OCI-LY7 (cell line): ENCODE measurements at regions not wholly inside any gene's neighbourhood (a gene's known extent, or its start where the extent isn't known, plus 50 kb on each side); places are given as distances from the start of the nearest gene placed in this dataset.
"Not testable (repeated sequence)": the region's sequence is repeated elsewhere in the genome, so short reads cannot be mapped to it uniquely, and the experiment has no call there.

Source experiments
- BruUV-seq: library from RNA; stranded (reverse); fragments of 400-500 nt; replicated peaks from 2 replicates; lab custom pipeline; 2021; lab: Mats Ljungman, UMichigan
- CTCF ChIA-PET: fragments of 300-600 bp; sonication (Branson Sonifier 250); formaldehyde crosslinking; loops from one replicate; lab custom pipeline; 2022; ENCODE audit warnings: antibody characterized with exemption; ENCODE audit not compliant: unreplicated experiment; lab: Charles Lee
- POLR2A ChIA-PET: fragments of 300-600 bp; sonication (Branson Sonifier 250); formaldehyde crosslinking; loops from one replicate; lab custom pipeline; 2022; ENCODE audit warnings: antibody characterized with exemption; lab: Charles Lee
- DNase-seq: peaks from one replicate; pipeline ENCODE4 v3.0.0-alpha.2; 2015; ENCODE audit warnings: low spot score
- H2AFZ ChIP-seq: fragments of 200-600 bp; sonication (generic), shearing (Covaris generic); 2 replicates; pipeline ENCODE4 v1.6.1; 2014; ENCODE audit warnings: mild to moderate bottlenecking, antibody characterized with exemption, low read length, moderate library complexity
- H3K27ac ChIP-seq: fragments of 200-600 bp; sonication (generic); 2 replicates; pipeline ENCODE4 v1.5.1; 2014; ENCODE audit warnings: mixed run types, low read depth, mild to moderate bottlenecking, moderate library complexity, low read length, inconsistent platforms; ENCODE audit not compliant: poor library complexity, severe bottlenecking
- H3K36me3 ChIP-seq: fragments of 200-600 bp; sonication (generic); 2 replicates; pipeline ENCODE4 v1.6.1; 2014; ENCODE audit warnings: mild to moderate bottlenecking, antibody characterized with exemption, low read length, moderate library complexity, mixed read lengths; ENCODE audit not compliant: insufficient read depth
- H3K4me1 ChIP-seq: fragments of 200-600 bp; sonication (generic); 2 replicates; pipeline ENCODE4 v1.5.1; 2014; ENCODE audit warnings: mild to moderate bottlenecking, low read length; ENCODE audit not compliant: insufficient read depth, poor library complexity, severe bottlenecking
- H3K4me2 ChIP-seq: fragments of 200-600 bp; sonication (generic); 2 replicates; pipeline ENCODE4 v1.6.1; 2014; ENCODE audit warnings: mild to moderate bottlenecking, low read length
- H3K4me3 ChIP-seq: fragments of 200-600 bp; sonication (generic); 2 replicates; pipeline ENCODE4 v1.5.1; 2014; ENCODE audit warnings: mild to moderate bottlenecking, low read depth, low read length; ENCODE audit not compliant: poor library complexity, severe bottlenecking
- H3K79me2 ChIP-seq: fragments of 200-600 bp; sonication (generic); 2 replicates; pipeline ENCODE4 v1.6.1; 2016; ENCODE audit warnings: low read depth, mild to moderate bottlenecking, low read length, moderate library complexity, mixed read lengths; ENCODE audit not compliant: insufficient read depth
- H3K9me2 ChIP-seq: fragments of 200-600 bp; sonication (generic); 2 replicates; pipeline ENCODE4 v1.6.1; 2016; ENCODE audit warnings: mild to moderate bottlenecking, low read length, mixed read lengths; ENCODE audit not compliant: insufficient read depth
- H3K9me3 ChIP-seq: fragments of 200-600 bp; sonication (generic); 2 replicates; pipeline ENCODE4 v1.6.1; 2014; ENCODE audit warnings: mild to moderate bottlenecking, mixed run types, low read length, mixed read lengths
- H4K20me1 ChIP-seq: fragments of 200-600 bp; sonication (generic); 2 replicates; pipeline ENCODE4 v1.6.1; 2014; ENCODE audit warnings: mild to moderate bottlenecking, antibody characterized with exemption, low read length, moderate library complexity, mixed read lengths; ENCODE audit not compliant: insufficient read depth
- CTCF ChIP-seq: fragments of 200-600 bp; sonication (generic); conservative IDR thresholded peaks from 2 replicates; pipeline ENCODE4 v1.5.1; 2014; ENCODE audit warnings: mild to moderate bottlenecking, antibody characterized with exemption, low read length, moderate library complexity, mixed read lengths
- EZH2phosphoT487 ChIP-seq: fragments of 200-600 bp; sonication (generic); IDR thresholded peaks from 2 replicates; pipeline ENCODE4 v1.6.1; 2018; ENCODE audit warnings: low read depth, borderline replicate concordance, mild to moderate bottlenecking, mixed run types, antibody characterized with exemption, low read length, moderate library complexity, mixed read lengths
- intact Hi-C: fragments of 100-400 bp; cut with micrococcal nuclease; formaldehyde crosslinking; loops from one replicate; pipeline ENCODE4 v1.10.0; 2022; ENCODE audit not compliant: unreplicated experiment

GRCh38 chr7:102047-102711, 90.2 kb upstream of the FAM20C start:
- BruUV-seq = no TSS peak
- Histone ChIP-seq H3K4me2 (no peak overlapping the region), H4K20me1 (no peaks in the 10 kb centered on the region), H3K79me2 (no peaks in the 10 kb centered on the region), H3K27ac (no peak overlapping the region), H2AFZ (no peak overlapping the region), H3K4me3 (no peak overlapping the region), H3K36me3 (no peaks in the 10 kb centered on the region), H3K4me1 (no peaks in the 10 kb centered on the region), H3K9me3 (0 out of 2 replicates have a peak, but pooled peaks cover 5% of the 10 kb centered on the region), H3K9me2 (no peaks in the 10 kb centered on the region)
- no peak for TF ChIP-seq CTCF
- TF ChIP-seq EZH2phosphoT487 = no peak
- intact Hi-C loops = no loop called here
- POLR2A ChIA-PET = no interaction called here
- CTCF ChIA-PET = no interaction called here
- no peak for DNase-seq

GRCh38 chr7:102721-103120, 89.7 kb upstream of the FAM20C start:
- ChIA-PET CTCF (no interaction called here), POLR2A (no interaction called here)
- no peaks in the 10 kb centered on the region for H3K9me2 ChIP-seq
- no peaks in the 10 kb centered on the region for H4K20me1 ChIP-seq
- no peak for TF ChIP-seq CTCF
- no peak for TF ChIP-seq EZH2phosphoT487
- no TSS peak for BruUV-seq
- no peak overlapping the region for H2AFZ ChIP-seq
- intact Hi-C loops = no loop called here
- no peak overlapping the region for H3K4me2 ChIP-seq
- no peak overlapping the region for H3K4me3 ChIP-seq
- H3K36me3 ChIP-seq = no peaks in the 10 kb centered on the region
- no peaks in the 10 kb centered on the region for H3K79me2 ChIP-seq
- no peak overlapping the region for H3K27ac ChIP-seq
- no peak for DNase-seq
- 0 out of 2 replicates have a peak, but pooled peaks cover 5% of the 10 kb centered on the region for H3K9me3 ChIP-seq
- no peaks in the 10 kb centered on the region for H3K4me1 ChIP-seq

GRCh38 chr7:103981-104380, 88.4 kb upstream of the FAM20C start:
- DNase-seq, H4K20me1 ChIP-seq, H3K9me3 ChIP-seq, H3K4me2 ChIP-seq, H3K4me3 ChIP-seq, BruUV-seq, H2AFZ ChIP-seq, POLR2A ChIA-PET, H3K27ac ChIP-seq, H3K4me1 ChIP-seq, intact Hi-C loops, H3K9me2 ChIP-seq, H3K36me3 ChIP-seq, H3K79me2 ChIP-seq, CTCF ChIA-PET: not testable (repeated sequence)
